HG02938 (cell line): ENCODE measurements at regions not wholly inside any gene's neighbourhood (a gene's known extent, or its start where the extent isn't known, plus 50 kb on each side); places are given as distances from the start of the nearest gene placed in this dataset.

Experiments used
- ATAC-seq: cut with Tn5 transposase; IDR thresholded peaks from one replicate; pipeline ENCODE4 v1.9.1; 2021; ENCODE audit warnings: mild to moderate bottlenecking, moderate library complexity; ENCODE audit not compliant: unreplicated experiment

DNA sequence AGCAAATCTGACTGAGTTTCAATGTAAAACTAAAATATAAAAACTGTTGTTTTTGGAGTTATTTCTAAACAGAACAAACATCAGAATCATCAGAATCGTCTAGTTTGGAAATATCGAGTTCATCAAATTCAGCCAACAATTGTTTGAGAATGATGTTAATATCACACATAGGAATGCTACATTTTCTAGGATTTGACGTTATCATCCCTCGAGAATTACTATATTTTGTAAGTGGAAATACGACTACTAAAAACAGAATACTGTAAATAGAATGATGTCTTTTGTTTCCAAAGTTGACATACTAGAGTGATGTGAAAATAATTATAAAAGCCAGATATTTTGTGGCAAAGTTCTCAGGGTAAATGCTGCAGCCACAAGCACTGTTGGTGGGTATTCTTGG, 805.9 kb downstream of the TLE1 start:
- no peak for ATAC-seq

DNA sequence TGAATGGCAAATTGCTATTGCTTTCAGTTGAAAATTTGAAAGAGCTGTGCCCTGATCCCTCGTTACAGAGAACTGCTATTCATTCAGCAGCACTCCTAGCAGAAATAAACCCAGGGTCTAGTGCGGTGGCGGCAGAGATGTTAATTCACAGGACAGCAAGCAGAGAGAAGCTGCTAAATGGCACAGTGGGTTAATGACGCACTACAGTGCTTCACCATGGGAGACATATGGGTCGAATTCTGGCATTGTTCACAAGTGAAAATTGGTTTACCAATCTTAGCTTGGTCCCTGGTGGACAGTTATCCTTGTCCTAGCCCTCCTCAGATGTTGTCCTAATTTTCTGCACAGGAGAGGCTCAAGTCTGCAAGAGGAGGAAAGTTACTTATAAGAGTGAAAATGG, 807.4 kb downstream of the TLE1 start:
- no peak for ATAC-seq

DNA sequence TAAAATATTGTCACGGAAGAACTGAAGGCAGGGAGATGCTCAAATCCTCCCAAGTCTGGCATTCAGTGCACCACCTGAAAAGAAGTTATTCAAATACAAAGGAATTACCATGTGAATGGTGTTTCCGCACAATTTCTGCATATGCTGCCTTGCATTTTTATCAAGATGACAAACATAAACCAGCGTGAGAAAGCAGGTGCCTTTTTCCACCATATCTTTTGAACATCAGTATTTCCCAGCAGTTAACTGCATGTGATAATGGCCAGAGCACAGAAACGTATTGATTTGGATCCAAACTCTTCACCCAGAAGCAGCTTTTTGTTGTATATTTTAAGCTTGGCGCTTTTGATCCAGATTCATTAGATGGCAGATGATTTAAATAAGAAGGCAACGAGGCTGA, 808.0 kb downstream of the TLE1 start:
- ATAC-seq = no peak

DNA sequence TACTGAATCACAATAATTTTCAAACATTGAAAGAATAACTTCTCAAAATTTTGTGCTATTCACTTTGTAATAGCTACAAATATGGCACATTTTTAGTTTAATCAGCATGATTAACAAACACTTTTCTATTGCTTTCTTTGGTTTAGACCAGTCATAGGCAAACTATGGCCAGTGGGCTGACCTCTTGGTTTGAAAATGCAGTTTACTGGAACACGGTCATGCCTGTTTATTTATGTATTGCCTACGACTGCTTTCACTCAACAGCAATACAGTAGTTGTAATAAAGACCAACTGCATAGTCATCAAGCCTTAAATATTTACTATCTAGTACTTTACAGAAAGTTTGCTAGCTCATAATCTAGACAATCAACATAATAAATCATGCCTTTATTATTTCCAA, 810.8 kb downstream of the TLE1 start:
- ATAC-seq = no peak

GRCh38 chr9:80875947-80876346, 813.4 kb downstream of the TLE1 start:
- no peak for ATAC-seq

GRCh38 chr9:80874276-80874675, 815.1 kb downstream of the TLE1 start:
- ATAC-seq = no peak

DNA sequence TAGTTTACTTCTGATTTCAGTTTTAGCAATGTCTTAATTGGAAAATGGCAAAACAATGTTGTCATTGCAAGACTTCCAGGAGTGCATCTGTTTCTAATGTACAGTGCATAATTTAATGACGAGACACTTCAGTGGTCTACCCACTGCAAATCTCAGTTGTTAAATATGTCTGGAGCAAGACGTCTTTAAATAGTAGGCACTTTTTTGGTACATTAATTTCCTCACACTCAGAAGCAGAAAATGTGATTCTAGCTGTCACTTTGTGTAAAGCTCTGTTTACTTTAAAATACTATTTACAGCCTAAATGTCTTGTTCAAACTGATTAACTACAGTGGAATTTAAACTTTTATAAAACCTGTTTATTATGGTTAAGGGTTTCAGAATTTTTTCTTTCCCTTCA, 815.5 kb downstream of the TLE1 start:
- ATAC-seq = no peak

- ATAC-seq = no peak
These were observed 817.8 kb downstream of the TLE1 start for GRCh38 chr9:80871596-80871995.

GRCh38 chr9:80867731-80868130, 821.6 kb downstream of the TLE1 start:
- no peak for ATAC-seq

DNA sequence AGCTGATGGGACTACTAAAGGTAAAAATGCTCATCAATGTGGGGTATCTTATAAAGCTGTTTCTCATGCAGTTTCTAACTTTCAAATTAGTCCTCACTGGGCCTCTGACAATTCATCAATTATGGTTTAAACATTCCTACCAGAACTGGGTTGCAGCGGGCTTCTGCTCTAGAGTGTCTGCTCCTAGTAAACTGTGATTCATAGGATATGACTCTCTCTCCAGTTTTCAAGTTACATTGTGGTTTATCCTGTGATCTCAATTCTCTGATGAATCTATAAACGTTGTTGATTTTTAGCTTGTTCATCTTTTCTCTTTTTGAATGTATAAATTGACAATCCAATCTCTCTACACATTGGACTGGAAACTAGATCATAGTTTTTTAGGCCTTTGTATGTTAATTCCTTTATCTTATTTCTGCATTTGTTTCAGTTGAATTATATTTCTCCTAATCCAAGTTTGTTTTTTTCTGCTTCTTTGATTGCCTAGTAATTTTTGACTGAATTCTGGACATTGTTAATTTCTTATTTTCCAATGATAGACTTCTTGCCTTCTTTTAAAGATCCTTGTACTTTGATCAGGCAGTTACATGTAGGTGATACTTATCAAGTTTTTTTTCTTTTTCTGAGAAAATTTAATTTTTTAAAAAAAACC, 822.6 kb downstream of the TLE1 start:
- ATAC-seq = no peak

DNA sequence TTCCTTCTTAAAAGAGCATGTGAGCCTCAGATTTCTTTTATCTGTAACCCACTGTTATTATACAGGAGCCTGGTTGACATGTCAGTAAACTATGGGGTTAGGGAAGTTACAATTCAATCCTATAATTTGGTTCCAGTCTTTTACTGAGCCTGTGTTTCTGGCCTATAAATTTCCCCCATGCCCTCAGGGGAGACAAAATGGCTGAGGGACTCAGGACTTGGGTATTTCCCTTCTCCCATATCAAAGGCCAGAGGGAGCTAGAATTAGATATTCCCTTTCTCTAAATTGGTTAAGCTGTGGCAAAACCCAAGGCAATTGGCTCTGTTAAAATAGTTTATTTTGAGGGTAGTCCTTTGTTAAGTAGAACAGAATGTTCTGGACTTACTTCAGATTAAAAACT, 823.2 kb downstream of the TLE1 start:
- ATAC-seq = no peak

GRCh38 chr9:80843028-80843427, 846.3 kb downstream of the TLE1 start:
- ATAC-seq = no peak

DNA sequence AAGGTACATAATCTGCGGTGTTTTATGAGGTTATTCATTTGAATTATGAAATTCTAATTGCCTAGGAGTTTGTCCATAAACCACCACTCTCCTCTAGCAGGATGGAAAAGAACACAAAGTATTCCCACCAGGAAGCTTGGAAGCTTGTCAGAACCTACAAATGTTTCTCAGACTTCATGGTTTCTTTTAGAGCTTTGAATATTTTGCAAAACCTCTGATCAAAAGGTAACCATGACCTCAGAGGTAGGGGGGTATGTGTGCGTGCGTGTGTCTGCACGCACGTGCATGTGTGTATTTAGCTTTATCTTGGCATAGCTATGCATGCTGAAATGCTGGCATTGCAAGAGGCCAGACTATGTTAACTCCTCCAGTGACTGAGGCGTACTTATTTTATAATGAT, 847.0 kb downstream of the TLE1 start:
- ATAC-seq = no peak

DNA sequence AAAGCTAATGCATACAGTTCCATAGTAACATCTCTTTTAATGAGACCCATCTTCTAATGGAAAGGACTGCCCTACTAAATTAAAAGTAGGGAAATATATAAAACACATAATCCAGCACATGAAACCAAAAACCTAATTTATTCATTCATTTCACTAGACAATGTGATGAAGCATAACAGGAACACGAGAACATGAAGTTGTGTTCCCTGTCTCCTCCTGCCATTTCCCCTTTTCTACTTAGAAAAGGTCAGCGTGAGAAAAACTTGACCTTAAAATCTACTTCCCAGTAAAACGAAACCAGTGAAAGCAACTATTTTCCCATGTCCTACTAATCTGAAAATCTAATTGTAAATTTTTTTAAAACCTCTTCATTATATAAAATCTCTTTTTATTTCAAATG, 847.5 kb downstream of the TLE1 start:
- no peak for ATAC-seq

DNA sequence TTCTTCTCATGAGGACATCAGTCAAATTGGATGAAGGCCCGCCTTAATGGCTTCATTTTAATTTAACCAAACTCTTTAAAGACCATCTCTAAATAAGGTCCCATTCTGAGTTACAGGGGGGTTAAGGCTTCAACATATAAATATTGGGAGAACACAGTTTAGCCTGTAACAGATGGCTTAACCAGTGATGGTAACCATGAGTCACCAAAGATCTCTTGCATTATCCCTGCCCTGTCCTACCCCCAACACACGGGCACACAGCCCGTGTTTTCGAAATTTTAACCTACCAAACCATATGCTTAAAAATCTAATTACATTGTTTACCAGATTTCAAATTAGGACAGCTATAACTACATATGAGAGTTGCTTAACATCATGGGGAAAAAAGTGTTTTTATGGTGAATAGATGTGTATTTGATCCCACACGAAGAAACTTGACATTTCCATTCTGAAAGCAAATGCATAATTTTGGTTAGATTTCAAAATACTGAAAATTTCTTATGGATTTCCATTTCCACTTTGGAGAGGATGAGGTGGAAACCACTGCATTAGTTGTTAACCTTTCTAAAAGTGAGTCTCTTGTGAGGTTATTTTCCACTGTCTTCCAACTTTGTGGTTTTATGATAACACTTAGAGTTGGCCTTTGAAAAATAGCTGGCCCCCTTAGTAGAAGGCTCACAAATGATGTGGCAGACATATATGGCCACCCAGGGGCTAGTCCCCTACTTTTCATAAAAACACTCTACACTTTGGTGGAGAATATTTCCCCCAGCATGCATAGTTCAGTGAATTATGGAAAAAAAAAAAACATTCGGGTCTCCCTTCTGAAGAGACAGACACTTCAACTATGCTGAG, 849.3 kb downstream of the TLE1 start:
- no peak for ATAC-seq

DNA sequence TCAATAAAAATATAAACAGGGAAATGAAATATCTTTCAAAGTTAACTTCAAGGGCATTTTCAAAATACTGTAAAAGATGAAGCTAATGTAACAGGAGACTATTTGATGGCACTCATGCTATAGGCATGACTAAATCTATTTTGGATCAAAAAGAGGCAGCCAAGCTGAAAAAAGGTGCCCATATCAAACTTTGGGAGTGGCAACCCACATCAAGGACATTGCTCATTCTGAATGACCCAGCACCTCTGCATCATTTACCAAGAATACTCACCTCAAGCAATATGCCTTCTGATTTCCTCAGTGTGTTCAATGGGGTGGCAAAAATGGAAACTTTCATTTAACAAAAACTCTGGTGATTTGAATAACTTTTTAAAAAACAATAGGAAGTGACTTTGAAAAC, 853.3 kb downstream of the TLE1 start:
- ATAC-seq = no peak

GRCh38 chr9:80831751-80832150, 857.6 kb downstream of the TLE1 start:
- no peak for ATAC-seq

DNA sequence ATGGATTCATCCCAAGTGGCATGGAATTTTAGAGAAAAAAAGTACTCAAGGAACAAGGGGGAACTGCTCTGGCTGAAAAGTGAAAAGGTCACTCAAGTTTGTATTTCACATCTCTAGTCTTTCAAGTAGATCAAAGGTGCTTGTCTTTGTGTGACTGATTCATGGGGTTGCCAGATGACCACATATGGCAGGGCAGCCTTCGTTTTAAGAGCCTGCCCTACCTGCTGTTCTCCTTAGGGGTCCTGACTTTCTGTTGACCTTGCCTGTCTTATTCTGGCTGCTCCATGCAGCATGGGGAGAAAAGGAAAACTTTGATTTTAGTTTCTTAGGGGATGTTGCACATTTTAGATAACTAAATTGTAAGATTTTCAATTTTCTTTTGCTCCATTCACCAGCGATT, 877.7 kb downstream of the TLE1 start:
- ATAC-seq = no peak

GRCh38 chr9:80811003-80811402, 878.3 kb downstream of the TLE1 start:
- no peak for ATAC-seq

GRCh38 chr9:80806671-80807070, 882.7 kb downstream of the TLE1 start:
- ATAC-seq = no peak

GRCh38 chr9:80804873-80805272, 884.5 kb downstream of the TLE1 start:
- no peak for ATAC-seq

- ATAC-seq = no peak
These were observed 891.3 kb downstream of the TLE1 start for GRCh38 chr9:80797831-80798688.
